ENCODE measurements at regions not wholly inside any gene's neighbourhood (a gene's known extent, or its start where the extent isn't known, plus 50 kb on each side); places are given as distances from the start of the nearest gene placed in this dataset.

DNA sequence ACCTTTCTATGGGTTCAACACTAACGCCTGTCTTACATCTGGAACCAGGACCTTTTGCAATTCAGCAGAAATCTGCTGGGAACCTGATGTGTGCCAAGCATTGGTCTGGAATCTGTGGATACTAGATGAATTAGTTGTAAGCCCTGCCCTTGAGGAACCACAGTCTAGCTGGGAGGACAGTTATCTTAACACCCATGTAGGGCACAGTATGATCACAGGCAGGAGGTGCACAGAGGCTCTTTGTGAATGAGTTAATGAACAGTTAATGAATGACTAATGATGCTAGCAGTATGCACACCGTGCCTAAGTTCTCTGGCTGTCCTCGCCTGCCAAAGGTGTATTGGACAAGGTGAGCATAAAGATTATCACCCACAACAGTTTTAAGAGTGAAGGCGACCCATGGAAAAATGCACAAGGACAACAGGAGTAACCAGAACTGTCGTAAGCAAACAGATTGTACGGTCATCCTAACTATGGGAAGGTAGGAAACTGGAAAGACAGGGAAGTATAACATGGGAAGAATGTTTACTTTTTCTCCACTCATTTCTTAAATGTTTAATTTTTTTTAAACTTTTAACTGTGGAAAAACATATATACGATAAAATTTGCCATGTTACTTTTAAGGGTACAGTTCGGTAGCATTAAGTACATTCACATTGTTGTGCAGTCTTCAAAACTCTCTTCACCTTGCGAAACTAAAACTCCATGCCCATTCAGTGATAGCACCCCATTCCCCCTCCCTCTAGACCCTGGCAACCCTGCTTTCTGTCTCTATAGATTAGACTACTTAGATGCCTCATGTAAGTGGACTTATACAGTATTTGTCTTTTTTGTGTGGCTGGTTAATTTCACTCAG is 139.9 kb downstream of the CXCL12 start:
- Histone ChIP-seq H3K27me3 (ENCODE audit: control insufficient read depth, insufficient read depth, low read length) (no peaks in the 10 kb centered on the region), H3K36me3 (ENCODE audit: control insufficient read depth, insufficient read depth, low read length) (no peaks in the 10 kb centered on the region), H3K4me1 (ENCODE audit: control insufficient read depth, insufficient read depth, low read length) (no peaks in the 10 kb centered on the region), H3K4me3 (ENCODE audit: low read length) (no peak overlapping the region), H3K27ac (ENCODE audit: low read depth, low read length) (no peak overlapping the region), H3K9ac (ENCODE audit: low read length) (no peak overlapping the region)

DNA sequence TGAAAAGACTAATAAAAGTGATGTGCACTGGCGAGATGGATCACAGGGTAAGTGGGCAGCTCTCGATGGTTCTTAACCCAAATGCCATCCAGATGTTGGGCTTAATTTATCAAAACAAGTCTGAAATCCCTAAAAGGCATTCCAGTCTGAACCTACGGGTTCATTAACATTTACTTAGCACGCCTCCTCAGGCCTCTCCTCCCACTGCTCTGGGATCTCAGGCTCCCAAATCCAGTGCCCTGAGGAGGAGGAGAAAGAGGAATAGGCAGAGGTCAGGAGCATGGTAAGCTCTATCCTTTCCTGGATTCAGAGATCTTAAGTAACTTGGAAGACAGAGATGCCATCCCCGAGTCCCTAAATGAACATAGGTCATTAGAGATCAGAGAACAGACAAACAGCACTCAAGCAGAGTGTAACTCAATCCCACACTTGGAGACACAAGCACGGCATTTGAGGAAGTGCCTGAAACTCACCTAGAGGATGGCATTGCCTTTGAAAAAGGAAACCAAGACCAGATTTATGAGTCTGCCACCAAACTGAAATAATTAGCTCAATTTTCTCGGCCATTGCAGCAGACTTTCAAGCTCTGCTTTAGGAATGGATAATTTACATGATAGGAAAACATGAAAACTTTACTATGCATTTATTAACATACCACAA is 140.9 kb downstream of the CXCL12 start:
- Histone ChIP-seq H3K27ac (ENCODE audit: low read depth, low read length) (no peak overlapping the region), H3K27me3 (ENCODE audit: control insufficient read depth, insufficient read depth, low read length) (no peaks in the 10 kb centered on the region), H3K4me3 (ENCODE audit: low read length) (no peak overlapping the region), H3K36me3 (ENCODE audit: control insufficient read depth, insufficient read depth, low read length) (no peaks in the 10 kb centered on the region), H3K9ac (ENCODE audit: low read length) (no peak overlapping the region), H3K4me1 (ENCODE audit: control insufficient read depth, insufficient read depth, low read length) (no peaks in the 10 kb centered on the region)

DNA sequence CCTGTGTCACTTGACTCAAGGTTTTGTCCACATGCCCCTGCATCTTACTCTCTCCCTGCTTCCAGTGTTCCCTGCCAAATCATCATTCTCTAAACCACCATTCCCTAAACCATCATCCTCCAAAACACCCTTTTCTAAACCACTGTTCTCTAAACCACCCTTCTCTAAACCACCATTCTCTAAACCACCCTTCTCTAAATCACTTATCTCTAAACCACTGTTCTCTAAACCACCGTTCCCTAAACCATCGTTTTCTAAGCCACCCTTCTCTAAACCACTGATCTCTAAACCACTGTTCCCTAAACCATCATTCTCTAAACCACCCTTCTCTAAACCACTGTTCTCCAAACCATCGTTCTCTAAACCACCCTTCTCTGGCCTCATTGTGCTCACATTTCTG is 142.1 kb downstream of the CXCL12 start:
- H3K4me1 ChIP-seq (ENCODE audit: control insufficient read depth, insufficient read depth, low read length): no peaks in the 10 kb centered on the region
- no peaks in the 10 kb centered on the region for H3K36me3 ChIP-seq (ENCODE audit: control insufficient read depth, insufficient read depth, low read length)
- no peak overlapping the region for H3K27ac ChIP-seq (ENCODE audit: low read depth, low read length)
- H3K9ac ChIP-seq (ENCODE audit: low read length): no peak overlapping the region
- no peak overlapping the region for H3K4me3 ChIP-seq (ENCODE audit: low read length)
- no peaks in the 10 kb centered on the region for H3K27me3 ChIP-seq (ENCODE audit: control insufficient read depth, insufficient read depth, low read length)

DNA sequence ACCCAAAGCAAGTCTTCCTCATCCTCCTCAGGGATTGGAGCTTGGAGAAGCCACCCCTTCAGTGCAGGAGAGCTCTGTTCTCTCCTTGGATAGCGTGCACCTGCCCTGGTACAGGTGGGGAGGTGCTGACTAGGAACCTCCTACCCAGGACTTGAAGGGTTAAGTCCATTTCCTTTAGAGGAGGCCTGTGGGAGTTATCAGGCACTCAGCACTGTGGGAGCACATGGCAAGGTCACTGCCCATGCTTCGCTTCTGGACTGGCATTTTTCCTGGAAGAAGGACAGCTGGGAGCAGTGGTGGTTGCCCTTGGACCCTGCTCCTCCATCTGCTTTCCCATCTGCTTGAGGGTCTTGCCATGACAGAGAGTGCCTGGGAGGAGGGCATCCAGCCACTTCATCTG is 142.8 kb downstream of the CXCL12 start:
- Histone ChIP-seq H3K36me3 (ENCODE audit: control insufficient read depth, insufficient read depth, low read length) (no peaks in the 10 kb centered on the region), H3K9ac (ENCODE audit: low read length) (no peak overlapping the region), H3K4me1 (ENCODE audit: control insufficient read depth, insufficient read depth, low read length) (no peaks in the 10 kb centered on the region), H3K27ac (ENCODE audit: low read depth, low read length) (no peak overlapping the region), H3K4me3 (ENCODE audit: low read length) (no peak overlapping the region), H3K27me3 (ENCODE audit: control insufficient read depth, insufficient read depth, low read length) (no peaks in the 10 kb centered on the region)

DNA sequence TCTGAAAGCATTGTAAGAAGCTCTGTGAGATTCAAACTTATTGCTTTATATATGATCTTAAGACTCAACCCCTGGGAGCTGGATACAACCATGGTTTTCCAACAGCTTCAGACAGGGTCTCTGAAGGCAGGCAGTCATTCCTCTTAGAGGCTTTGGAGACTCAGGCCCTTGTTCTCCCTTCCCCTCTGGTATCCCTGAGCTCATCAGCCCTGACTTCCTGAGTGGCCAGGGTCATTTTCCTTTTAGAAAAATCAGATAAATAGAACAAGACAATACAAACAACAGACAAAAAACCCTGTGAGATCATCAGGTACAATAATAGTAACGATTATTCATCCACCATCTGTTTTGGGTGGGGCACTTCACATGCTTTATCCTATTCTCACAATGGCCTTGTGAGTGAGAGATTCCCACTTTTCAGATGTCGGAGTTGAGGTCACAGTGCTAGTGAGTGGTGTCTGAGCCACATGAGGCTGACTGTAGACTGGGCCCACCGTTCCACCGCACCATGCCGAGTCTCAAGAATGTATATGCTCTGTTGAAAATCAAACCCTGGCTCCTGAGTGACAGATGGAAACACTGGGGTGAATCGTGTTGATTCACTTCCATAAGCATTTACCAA is 144.2 kb downstream of the CXCL12 start:
- H3K27ac ChIP-seq (ENCODE audit: low read depth, low read length): no peak overlapping the region
- H3K36me3 ChIP-seq (ENCODE audit: control insufficient read depth, insufficient read depth, low read length): no peaks in the 10 kb centered on the region
- H3K4me1 ChIP-seq (ENCODE audit: control insufficient read depth, insufficient read depth, low read length): no peaks in the 10 kb centered on the region
- no peaks in the 10 kb centered on the region for H3K27me3 ChIP-seq (ENCODE audit: control insufficient read depth, insufficient read depth, low read length)
- no peak overlapping the region for H3K9ac ChIP-seq (ENCODE audit: low read length)
- H3K4me3 ChIP-seq (ENCODE audit: low read length): no peak overlapping the region

DNA sequence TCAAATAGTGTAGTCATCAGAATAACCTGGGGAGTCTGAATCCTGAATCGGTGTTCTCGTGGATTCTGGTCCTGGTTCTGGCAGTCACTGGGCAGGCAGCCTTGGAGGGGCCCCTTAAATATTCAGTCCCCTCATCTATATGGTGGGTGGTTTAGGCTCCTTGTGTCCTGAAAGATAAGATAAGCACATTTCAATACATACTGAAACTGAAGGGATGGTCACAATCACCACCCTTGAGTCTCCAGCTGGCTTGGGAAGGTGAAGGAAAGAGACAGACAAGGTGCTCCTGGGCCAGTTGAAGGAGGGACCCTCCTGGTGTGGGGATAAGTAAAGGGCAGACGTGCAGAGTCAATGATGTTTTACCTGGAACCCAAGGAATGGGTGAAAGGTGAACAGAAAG is 146.7 kb downstream of the CXCL12 start:
- no peaks in the 10 kb centered on the region for H3K36me3 ChIP-seq (ENCODE audit: control insufficient read depth, insufficient read depth, low read length)

DNA sequence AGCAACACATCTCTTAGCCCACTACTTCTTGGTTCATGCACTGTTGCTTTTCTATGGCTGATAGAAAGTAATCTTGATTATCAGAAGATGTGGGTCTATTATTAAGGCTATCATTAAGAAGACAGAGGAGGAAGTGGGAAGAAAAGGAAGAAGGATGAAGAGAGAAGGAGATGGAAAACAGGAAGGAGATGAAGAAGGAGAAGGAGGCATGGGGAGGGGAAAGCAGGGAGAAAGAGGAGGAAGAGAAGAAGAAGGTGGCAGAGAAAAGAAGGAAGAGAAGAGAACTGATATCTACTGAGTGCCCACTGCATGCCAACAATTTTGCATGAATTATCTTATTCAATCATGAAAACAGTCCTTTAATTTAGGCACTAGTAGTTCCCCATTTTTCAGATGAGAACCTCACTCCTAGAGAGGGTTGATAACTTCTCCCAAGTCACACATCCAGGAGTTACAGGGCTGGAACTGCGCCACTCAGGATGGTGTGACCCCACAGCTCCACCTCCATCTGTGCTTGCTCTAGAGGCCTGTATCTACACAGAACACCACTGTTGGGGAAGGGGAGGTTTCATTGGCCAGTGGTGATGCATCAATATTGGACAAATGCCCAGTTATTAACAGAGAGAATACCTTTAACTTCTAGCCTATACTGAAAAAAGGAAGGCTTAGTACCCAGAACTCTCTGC is 147.4 kb downstream of the CXCL12 start:
- H3K9ac ChIP-seq (ENCODE audit: low read length): no peak overlapping the region
- H3K4me3 ChIP-seq (ENCODE audit: low read length): no peak overlapping the region
- no peaks in the 10 kb centered on the region for H3K27me3 ChIP-seq (ENCODE audit: control insufficient read depth, insufficient read depth, low read length)
- H3K27ac ChIP-seq (ENCODE audit: low read depth, low read length): no peak overlapping the region
- no peaks in the 10 kb centered on the region for H3K36me3 ChIP-seq (ENCODE audit: control insufficient read depth, insufficient read depth, low read length)
- no peaks in the 10 kb centered on the region for H3K4me1 ChIP-seq (ENCODE audit: control insufficient read depth, insufficient read depth, low read length)

More for the DNA sequence above, 146.7 kb downstream of the CXCL12 start:
- Histone ChIP-seq H3K27ac (ENCODE audit: low read depth, low read length) (no peak overlapping the region), H3K27me3 (ENCODE audit: control insufficient read depth, insufficient read depth, low read length) (no peaks in the 10 kb centered on the region), H3K9ac (ENCODE audit: low read length) (no peak overlapping the region), H3K4me3 (ENCODE audit: low read length) (no peak overlapping the region), H3K4me1 (ENCODE audit: control insufficient read depth, insufficient read depth, low read length) (no peaks in the 10 kb centered on the region)

DNA sequence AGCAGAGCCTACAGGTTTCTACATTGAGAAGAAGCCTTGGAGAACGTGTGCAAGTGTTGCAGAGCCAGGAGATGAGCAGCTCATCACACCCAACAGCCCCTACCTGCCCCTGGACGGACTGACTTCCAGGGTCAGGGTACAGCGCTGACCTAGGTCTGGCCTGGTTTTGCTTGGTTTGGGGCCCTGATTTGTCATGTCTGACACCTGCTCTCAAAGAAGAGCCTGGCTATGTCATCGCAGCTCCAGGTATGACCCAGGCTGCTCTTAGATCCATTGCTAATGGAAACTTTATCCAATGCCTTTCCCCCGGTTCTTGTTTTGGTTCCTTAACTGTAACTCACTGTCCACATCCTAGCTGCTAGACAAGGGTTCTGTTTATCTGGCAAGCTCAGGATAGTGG is 149.5 kb downstream of the CXCL12 start:
- H3K4me3 ChIP-seq (ENCODE audit: low read length): no peak overlapping the region

DNA sequence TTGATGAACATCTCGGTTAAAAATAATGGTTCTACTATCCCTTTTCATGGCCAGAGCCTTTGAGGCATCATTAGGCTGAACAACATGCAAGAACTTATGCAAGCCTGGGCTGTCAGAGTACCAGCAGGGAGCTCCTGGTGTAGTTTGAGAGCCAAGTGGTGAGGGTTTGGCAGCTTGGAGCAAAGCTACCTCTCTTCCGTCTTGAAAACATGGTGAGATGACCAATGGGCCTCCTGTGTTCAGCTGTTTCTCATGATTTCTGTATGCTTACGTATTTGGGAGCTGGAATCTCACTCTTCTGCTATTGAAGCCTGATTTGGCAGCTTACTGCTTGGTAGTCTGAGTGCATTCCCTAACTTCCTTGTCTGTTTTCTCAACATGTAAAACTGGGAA is 150.4 kb downstream of the CXCL12 start:
- Histone ChIP-seq H3K27ac (ENCODE audit: low read depth, low read length) (no peak overlapping the region), H3K4me1 (ENCODE audit: control insufficient read depth, insufficient read depth, low read length) (no peaks in the 10 kb centered on the region), H3K27me3 (ENCODE audit: control insufficient read depth, insufficient read depth, low read length) (no peaks in the 10 kb centered on the region), H3K4me3 (ENCODE audit: low read length) (no peak overlapping the region), H3K9ac (ENCODE audit: low read length) (no peak overlapping the region), H3K36me3 (ENCODE audit: control insufficient read depth, insufficient read depth, low read length) (no peaks in the 10 kb centered on the region)

More for the DNA sequence above, 149.5 kb downstream of the CXCL12 start:
- Histone ChIP-seq H3K36me3 (ENCODE audit: control insufficient read depth, insufficient read depth, low read length) (no peaks in the 10 kb centered on the region), H3K27ac (ENCODE audit: low read depth, low read length) (no peak overlapping the region), H3K9ac (ENCODE audit: low read length) (no peak overlapping the region), H3K27me3 (ENCODE audit: control insufficient read depth, insufficient read depth, low read length) (no peaks in the 10 kb centered on the region), H3K4me1 (ENCODE audit: control insufficient read depth, insufficient read depth, low read length) (no peaks in the 10 kb centered on the region)

DNA sequence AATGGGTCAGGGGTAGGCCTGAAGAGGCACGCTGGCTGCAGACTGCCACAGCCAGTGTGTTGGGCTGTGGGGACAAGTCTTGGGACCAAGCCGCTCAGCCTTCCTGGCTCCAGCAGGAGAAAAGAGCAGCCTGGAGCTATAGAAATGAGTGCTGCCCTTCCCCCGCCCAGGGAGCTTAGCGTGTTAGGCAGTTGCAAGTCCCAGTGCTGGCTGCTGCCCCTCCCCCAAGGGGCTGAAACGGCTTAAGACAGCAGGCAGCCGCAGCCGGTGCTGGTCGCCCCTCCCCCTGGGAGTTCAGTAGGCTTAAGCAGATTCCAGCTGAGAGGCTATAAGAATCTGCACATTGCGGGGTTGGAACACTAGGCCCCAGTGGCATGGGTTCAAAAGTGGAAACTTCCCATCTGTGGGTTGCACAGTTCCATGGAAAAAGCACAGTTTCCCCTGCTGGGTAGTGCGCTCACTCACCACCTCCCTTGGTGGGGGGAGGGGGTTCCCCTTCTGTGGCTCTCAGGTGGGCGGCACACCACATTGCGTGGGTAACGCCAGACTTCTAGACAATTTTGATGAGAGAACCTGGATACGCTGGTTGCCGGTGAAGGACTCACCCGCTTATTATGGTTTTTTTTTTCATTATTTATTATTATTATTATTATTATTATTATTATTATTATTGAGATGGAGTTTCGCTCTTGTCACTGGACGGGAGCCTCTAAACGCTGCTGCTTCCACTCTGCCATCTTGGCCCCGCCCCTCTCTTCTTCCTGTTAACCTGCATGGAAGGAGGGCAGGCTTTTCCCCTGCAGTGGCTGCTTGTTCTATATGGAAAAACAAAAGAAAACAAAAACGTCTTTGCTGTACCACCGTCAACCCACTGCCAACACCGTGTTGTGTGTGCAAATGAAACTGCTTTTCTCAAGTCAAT is 151.1 kb downstream of the CXCL12 start:
- Histone ChIP-seq H3K4me3 (ENCODE audit: low read length) (no peak overlapping the region), H3K36me3 (ENCODE audit: control insufficient read depth, insufficient read depth, low read length) (no peaks in the 10 kb centered on the region), H3K4me1 (ENCODE audit: control insufficient read depth, insufficient read depth, low read length) (no peaks in the 10 kb centered on the region), H3K27me3 (ENCODE audit: control insufficient read depth, insufficient read depth, low read length) (no peaks in the 10 kb centered on the region), H3K9ac (ENCODE audit: low read length) (no peak overlapping the region), H3K27ac (ENCODE audit: low read depth, low read length) (no peak overlapping the region)

DNA sequence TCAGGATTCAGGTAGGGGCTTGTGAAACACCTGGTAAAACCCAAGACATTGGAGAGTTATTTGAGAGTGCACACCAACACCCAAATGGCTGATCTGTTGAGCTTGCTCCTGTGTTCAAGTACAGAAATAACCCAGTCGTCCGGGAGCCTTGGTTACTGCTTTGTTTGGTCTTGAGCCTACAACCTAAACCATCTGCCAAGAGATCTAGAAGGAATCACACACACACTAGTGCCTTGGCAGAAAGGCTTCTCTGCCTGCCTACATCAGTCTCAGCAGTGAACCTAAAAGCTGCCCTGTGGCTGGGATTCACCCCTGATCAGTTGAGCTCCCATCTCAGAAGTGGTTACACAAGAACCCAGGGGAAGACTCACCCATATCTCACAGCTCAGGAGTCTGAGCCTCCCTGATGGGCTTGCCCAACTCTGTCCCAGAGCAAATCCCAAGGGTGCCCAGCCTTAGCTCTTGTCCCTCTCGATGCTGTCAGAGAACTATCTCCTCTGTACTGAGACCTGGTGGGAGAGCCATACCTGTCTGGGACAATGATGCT is 167.6 kb downstream of the CXCL12 start:
- H3K4me1 ChIP-seq (ENCODE audit: control insufficient read depth, insufficient read depth, low read length): no peaks in the 10 kb centered on the region
- H3K36me3 ChIP-seq (ENCODE audit: control insufficient read depth, insufficient read depth, low read length): no peaks in the 10 kb centered on the region
- no peak overlapping the region for H3K27ac ChIP-seq (ENCODE audit: low read depth, low read length)
- no peak overlapping the region for H3K9ac ChIP-seq (ENCODE audit: low read length)
- no peaks in the 10 kb centered on the region for H3K27me3 ChIP-seq (ENCODE audit: control insufficient read depth, insufficient read depth, low read length)
- H3K4me3 ChIP-seq (ENCODE audit: low read length): no peak overlapping the region
